ENCODE measurements at regions not wholly inside any gene's neighbourhood (a gene's known extent, or its start where the extent isn't known, plus 50 kb on each side); places are given as distances from the start of the nearest gene placed in this dataset.

DNA sequence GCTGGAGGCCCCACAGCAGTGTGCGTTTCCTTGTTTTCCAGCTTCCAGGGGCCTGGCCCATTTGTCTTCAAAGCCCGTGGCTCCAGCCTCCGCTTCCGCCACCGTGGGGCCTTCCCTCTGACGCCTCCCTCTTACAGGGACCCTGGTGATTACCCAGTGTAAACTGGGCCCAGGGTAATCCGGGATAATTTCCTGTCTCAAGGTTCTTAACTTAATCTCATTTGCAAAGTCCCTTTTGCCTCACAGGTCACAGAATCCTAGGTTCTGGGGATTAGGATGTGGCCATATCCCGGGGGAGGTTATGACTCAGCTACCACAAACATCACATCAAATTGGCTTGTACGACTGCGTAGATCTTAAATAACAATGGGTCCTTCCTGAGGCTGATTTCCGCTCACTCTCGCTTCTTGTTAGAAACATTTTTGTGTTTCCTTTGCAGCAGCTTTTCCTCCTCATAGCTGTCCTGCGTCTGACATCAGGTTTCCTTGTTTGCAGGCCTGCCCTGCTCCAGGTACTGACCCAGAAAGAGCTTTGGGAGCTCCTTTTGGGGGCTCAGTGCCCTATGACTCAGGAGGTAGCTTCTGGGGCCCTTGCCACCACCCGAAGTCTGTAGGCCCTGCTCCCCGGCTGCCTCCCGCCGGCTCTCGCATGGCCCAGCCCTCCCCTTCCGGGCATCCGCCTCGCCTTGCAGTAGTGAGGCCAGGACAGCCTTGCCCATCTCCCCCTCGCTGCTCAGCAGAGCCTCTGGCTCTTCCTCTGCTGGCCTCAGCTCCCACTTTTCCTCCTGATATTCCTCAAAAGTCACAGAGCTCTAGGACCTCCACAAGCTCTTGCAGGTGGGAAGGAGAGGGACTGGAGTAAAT, 100.5 kb downstream of the ERMARD start:
- TF ChIP-seq, protein P1, sequence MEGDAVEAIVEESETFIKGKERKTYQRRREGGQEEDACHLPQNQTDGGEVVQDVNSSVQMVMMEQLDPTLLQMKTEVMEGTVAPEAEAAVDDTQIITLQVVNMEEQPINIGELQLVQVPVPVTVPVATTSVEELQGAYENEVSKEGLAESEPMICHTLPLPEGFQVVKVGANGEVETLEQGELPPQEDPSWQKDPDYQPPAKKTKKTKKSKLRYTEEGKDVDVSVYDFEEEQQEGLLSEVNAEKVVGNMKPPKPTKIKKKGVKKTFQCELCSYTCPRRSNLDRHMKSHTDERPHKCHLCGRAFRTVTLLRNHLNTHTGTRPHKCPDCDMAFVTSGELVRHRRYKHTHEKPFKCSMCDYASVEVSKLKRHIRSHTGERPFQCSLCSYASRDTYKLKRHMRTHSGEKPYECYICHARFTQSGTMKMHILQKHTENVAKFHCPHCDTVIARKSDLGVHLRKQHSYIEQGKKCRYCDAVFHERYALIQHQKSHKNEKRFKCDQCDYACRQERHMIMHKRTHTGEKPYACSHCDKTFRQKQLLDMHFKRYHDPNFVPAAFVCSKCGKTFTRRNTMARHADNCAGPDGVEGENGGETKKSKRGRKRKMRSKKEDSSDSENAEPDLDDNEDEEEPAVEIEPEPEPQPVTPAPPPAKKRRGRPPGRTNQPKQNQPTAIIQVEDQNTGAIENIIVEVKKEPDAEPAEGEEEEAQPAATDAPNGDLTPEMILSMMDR (IDR thresholded peaks at IDR 0.05; ENCODE audit: unreplicated experiment): no peak
- Mint-ChIP-seq H3K36me3 (ENCODE audit: insufficient read depth, unreplicated experiment) (no peaks in the 10 kb centered on the region), H3K9me3 (ENCODE audit: low read depth, unreplicated experiment) (peaks cover 3% of the 10 kb centered on the region), H3K4me3 (ENCODE audit: low read depth, unreplicated experiment) (no peak overlapping the region), H3K4me1 (ENCODE audit: low read depth, unreplicated experiment) (no peaks in the 10 kb centered on the region), H3K27me3 (ENCODE audit: unreplicated experiment) (peaks cover 45% of the 10 kb centered on the region), H3K27ac (ENCODE audit: unreplicated experiment) (no peak overlapping the region)
- CTCF ChIA-PET: no interaction called here
- no TSS peak for BruUV-seq (replicated peaks)
- DNase-seq: no peak
- intact Hi-C loops (cut with micrococcal nuclease; ENCODE audit: unreplicated experiment): no loop called here

DNA sequence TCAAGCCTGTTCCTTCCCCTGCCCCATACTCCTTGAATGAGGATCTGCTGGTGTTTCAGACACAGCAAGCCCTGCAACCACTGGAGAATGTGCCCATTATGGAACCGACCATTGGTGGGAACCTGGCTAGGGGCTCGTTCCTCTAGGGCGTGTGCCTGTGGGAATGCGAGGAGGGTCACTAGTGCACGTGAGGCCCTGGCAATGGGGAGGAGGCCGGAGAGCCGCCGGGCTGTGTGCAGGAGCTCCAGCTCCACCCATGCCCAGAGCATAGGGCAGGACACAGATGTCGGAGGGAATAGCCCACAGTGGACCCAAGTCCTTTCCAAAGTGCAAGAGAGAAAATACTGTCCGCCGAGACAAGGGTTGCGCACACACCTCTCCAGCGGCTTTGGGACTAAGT, 99.3 kb downstream of the ERMARD start:
- H3K36me3 Mint-ChIP-seq (ENCODE audit: insufficient read depth, unreplicated experiment): no peaks in the 10 kb centered on the region
- peaks cover 3% of the 10 kb centered on the region for H3K9me3 Mint-ChIP-seq (ENCODE audit: low read depth, unreplicated experiment)
- DNase-seq: no peak
- intact Hi-C loops (cut with micrococcal nuclease; ENCODE audit: unreplicated experiment): no loop called here
- no TSS peak for BruUV-seq (replicated peaks)
- peaks cover 55% of the 10 kb centered on the region for H3K27me3 Mint-ChIP-seq (ENCODE audit: unreplicated experiment)
- CTCF ChIA-PET: no interaction called here
- H3K27ac Mint-ChIP-seq (ENCODE audit: unreplicated experiment): no peak overlapping the region
- H3K4me3 Mint-ChIP-seq (ENCODE audit: low read depth, unreplicated experiment): no peak overlapping the region
- no peaks in the 10 kb centered on the region for H3K4me1 Mint-ChIP-seq (ENCODE audit: low read depth, unreplicated experiment)
- TF ChIP-seq, protein P1 (IDR thresholded peaks at IDR 0.05; ENCODE audit: unreplicated experiment): no peak

DNA sequence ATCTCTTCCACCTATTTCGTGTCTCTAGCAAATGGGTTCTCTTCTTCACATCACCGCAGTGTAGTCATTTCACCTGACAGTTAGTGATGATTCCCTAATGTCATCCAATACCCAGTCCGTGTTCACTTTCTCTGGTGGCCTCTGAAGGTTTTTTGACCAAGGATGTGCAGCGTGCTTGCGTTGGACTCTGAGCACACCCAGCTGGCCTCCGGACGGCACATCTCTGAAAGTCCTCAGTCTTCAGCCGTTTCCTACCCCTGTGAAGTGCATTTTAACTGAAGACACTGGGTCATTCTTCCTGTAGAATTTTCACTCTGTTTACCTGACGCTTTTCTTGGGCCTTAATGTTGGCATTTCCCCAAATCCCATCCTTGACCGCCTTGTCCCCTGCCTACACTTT, 98.7 kb downstream of the ERMARD start:
- CTCF ChIA-PET: no interaction called here
- no peak for DNase-seq
- no peaks in the 10 kb centered on the region for H3K36me3 Mint-ChIP-seq (ENCODE audit: insufficient read depth, unreplicated experiment)
- H3K9me3 Mint-ChIP-seq (ENCODE audit: low read depth, unreplicated experiment): peaks cover 3% of the 10 kb centered on the region
- no TSS peak for BruUV-seq (replicated peaks)
- H3K27ac Mint-ChIP-seq (ENCODE audit: unreplicated experiment): no peak overlapping the region
- intact Hi-C loops (cut with micrococcal nuclease; ENCODE audit: unreplicated experiment): no loop called here
- no peak overlapping the region for H3K4me3 Mint-ChIP-seq (ENCODE audit: low read depth, unreplicated experiment)
- TF ChIP-seq, protein P1 (IDR thresholded peaks at IDR 0.05; ENCODE audit: unreplicated experiment): no peak
- H3K27me3 Mint-ChIP-seq (ENCODE audit: unreplicated experiment): peaks cover 60% of the 10 kb centered on the region
- H3K4me1 Mint-ChIP-seq (ENCODE audit: low read depth, unreplicated experiment): no peaks in the 10 kb centered on the region

DNA sequence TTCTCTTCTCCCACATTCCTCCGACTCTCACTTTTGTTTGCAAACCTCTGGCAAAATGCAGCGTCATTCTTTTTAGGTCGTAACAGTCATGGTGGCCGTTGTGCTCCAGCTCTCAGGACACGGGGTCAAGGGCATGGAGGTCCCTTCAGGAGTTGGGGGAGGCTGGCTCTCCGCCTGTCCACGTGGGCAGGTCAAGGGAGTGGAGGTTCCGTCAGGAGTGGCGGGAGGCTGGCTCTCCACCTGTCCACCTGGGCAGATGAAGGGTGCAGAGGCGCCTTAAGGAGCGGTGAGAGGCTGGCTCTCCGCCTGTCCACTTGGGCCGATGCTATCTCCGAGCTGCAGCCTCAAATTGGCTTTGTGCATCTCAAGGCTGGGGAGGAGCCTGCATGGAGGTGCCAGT, 98.0 kb downstream of the ERMARD start:
- CTCF ChIA-PET: no interaction called here
- TF ChIP-seq, protein P1 (IDR thresholded peaks at IDR 0.05; ENCODE audit: unreplicated experiment): no peak
- Mint-ChIP-seq H3K36me3 (ENCODE audit: insufficient read depth, unreplicated experiment) (no peaks in the 10 kb centered on the region), H3K4me3 (ENCODE audit: low read depth, unreplicated experiment) (no peak overlapping the region), H3K9me3 (ENCODE audit: low read depth, unreplicated experiment) (peaks cover 3% of the 10 kb centered on the region), H3K27me3 (ENCODE audit: unreplicated experiment) (peaks cover 68% of the 10 kb centered on the region), H3K4me1 (ENCODE audit: low read depth, unreplicated experiment) (no peaks in the 10 kb centered on the region), H3K27ac (ENCODE audit: unreplicated experiment) (no peak overlapping the region)
- DNase-seq: no peak
- intact Hi-C loops (cut with micrococcal nuclease; ENCODE audit: unreplicated experiment): no loop called here
- no TSS peak for BruUV-seq (replicated peaks)
